ENCODE measurements at regions not wholly inside any gene's neighbourhood (a gene's known extent, or its start where the extent isn't known, plus 50 kb on each side); places are given as distances from the start of the nearest gene placed in this dataset.

- no peak for TF ChIP-seq CTCF (IDR thresholded peaks at IDR 0.05; ENCODE audit: insufficient read depth, low read length)
- no peak for TF ChIP-seq POLR2AphosphoS5 (IDR thresholded peaks at IDR 0.05; ENCODE audit: low read depth)
Measured at GRCh38 chr4:126735294-126736132, 897.2 kb upstream of the INTU start.

Measured in HL-60 (cell line).